SK-N-SH (cell line): ENCODE measurements at regions not wholly inside any gene's neighbourhood (a gene's known extent, or its start where the extent isn't known, plus 50 kb on each side); places are given as distances from the start of the nearest gene placed in this dataset.

Experiments
- CTCF ChIA-PET: fragments of 300-600, 350-600 bp; formaldehyde crosslinking; extraction: SDS; loops from one replicate; lab custom pipeline; 2021; lab: Yijun Ruan, JAX
- POLR2A ChIA-PET: fragments of 350-600 bp; sonication (Branson Sonifier 250); formaldehyde crosslinking; extraction: SDS; loops from one replicate; lab custom pipeline; 2020; ENCODE audit warnings: antibody characterized with exemption, inconsistent platforms; lab: Yijun Ruan, JAX
- DNase-seq: peaks from one replicate; pipeline ENCODE4 v3.0.0; 2012
- H2AFZ ChIP-seq: fragments of 200-600 bp; sonication (generic); 2 replicates; pipeline ENCODE4 v1.8.1; 2016; ENCODE audit warnings: antibody characterized with exemption, mild to moderate bottlenecking, low read depth
- H3F3A ChIP-seq: fragments of 200-600 bp; sonication (generic); replicated peaks from 2 replicates; pipeline ENCODE3; 2016; ENCODE audit warnings: antibody characterized with exemption, mild to moderate bottlenecking; ENCODE audit not compliant: insufficient read depth
- H3K27ac ChIP-seq, 2 experiments: fragments of 200-500 bp in 1 of 2; fragments of 200-600 bp in 1 of 2; sonication (Bioruptor generic) in 1 of 2; sonication (generic), shearing (Covaris generic) in 1 of 2; 2 replicates each; pipeline versions ENCODE4 v1.5.1 to v1.6.1; 2014 to 2016; ENCODE audit warnings: low read depth in 2 of 2, inconsistent platforms in 1 of 2, low read length in 1 of 2, mild to moderate bottlenecking in 1 of 2, mixed read lengths in 1 of 2
- H3K27me3 ChIP-seq: fragments of 200-600 bp; sonication (generic), shearing (Covaris generic); 2 replicates; pipeline ENCODE4 v1.6.1; 2016; ENCODE audit warnings: mixed run types; ENCODE audit not compliant: insufficient read depth
- H3K36me3 ChIP-seq, 2 experiments: fragments of 200-500 bp in 1 of 2; fragments of 200-600 bp in 1 of 2; sonication (Bioruptor generic) in 1 of 2; sonication (generic) in 1 of 2; replicated peaks in 1 of 2; 2 replicates each; pipeline versions ENCODE3 to v1.5.1; 2014 to 2016; ENCODE audit warnings: low read length in 1 of 2, mild to moderate bottlenecking in 1 of 2; ENCODE audit not compliant: insufficient read depth in 2 of 2, control insufficient read depth in 1 of 2
- H3K4me1 ChIP-seq, 2 experiments: fragments of 200-500 bp in 1 of 2; fragments of 200-600 bp in 1 of 2; sonication (Bioruptor generic) in 1 of 2; sonication (generic), shearing (Covaris generic) in 1 of 2; 2 replicates each; pipeline versions ENCODE4 v1.5.1 to v1.6.1; 2014 to 2016; ENCODE audit warnings: low read depth in 1 of 2, low read length in 1 of 2, mixed run types in 1 of 2; ENCODE audit not compliant: insufficient read depth in 2 of 2, control insufficient read depth in 1 of 2
- H3K4me2 ChIP-seq: fragments of 200-600 bp; sonication (generic), shearing (Covaris generic); 2 replicates; pipeline ENCODE4 v1.6.1; 2017; ENCODE audit warnings: mixed run types
- H3K4me3 ChIP-seq, 2 experiments: fragments of 200-500 bp in 1 of 2; fragments of 200-600 bp in 1 of 2; sonication (Bioruptor generic) in 1 of 2; sonication (generic), shearing (Covaris generic) in 1 of 2; 2 replicates each; pipeline versions ENCODE4 v1.5.1 to v1.8.1; 2014 to 2016; ENCODE audit warnings: low read depth in 2 of 2, inconsistent platforms in 1 of 2, low read length in 1 of 2, mild to moderate bottlenecking in 1 of 2, mixed read lengths in 1 of 2, moderate library complexity in 1 of 2
- H3K79me2 ChIP-seq: fragments of 200-600 bp; sonication (generic); 2 replicates; pipeline ENCODE4 v1.8.1; 2017; ENCODE audit warnings: mild to moderate bottlenecking; ENCODE audit not compliant: insufficient read depth
- H3K9ac ChIP-seq: fragments of 200-600 bp; sonication (generic); 2 replicates; pipeline ENCODE4 v1.6.1; 2017; ENCODE audit warnings: mixed run types
- H3K9me2 ChIP-seq: fragments of 200-600 bp; sonication (generic); 2 replicates; pipeline ENCODE4 v1.6.1; 2017; ENCODE audit warnings: mixed run types
- H3K9me3 ChIP-seq: fragments of 200-600 bp; sonication (generic); 2 replicates; pipeline ENCODE4 v1.6.1; 2017; ENCODE audit warnings: mixed run types, mild to moderate bottlenecking, moderate library complexity
- H4K20me1 ChIP-seq: fragments of 200-600 bp; sonication (generic); 2 replicates; pipeline ENCODE4 v1.6.1; 2017; ENCODE audit warnings: mild to moderate bottlenecking, mixed run types; ENCODE audit not compliant: insufficient read depth
- EP300 ChIP-seq, 2 experiments: IDR thresholded peaks; 2 replicates each; pipeline versions ENCODE4 v1.4.0 to v1.6.1; 2012; ENCODE audit warnings: borderline replicate concordance in 1 of 2, low read depth in 1 of 2, low read length in 1 of 2
- GABPA ChIP-seq: IDR thresholded peaks from 2 replicates; pipeline ENCODE4 v1.4.0; 2012; ENCODE audit warnings: low read depth, mild to moderate bottlenecking
- GATA2 ChIP-seq: sonication (generic); formaldehyde crosslinking; IDR thresholded peaks from 2 replicates; pipeline ENCODE4 v1.5.0; 2020; ENCODE audit warnings: mild to moderate bottlenecking, missing genetic modification reagents
- MEF2A ChIP-seq: IDR thresholded peaks from 2 replicates; pipeline ENCODE4 v1.4.0; 2012; ENCODE audit warnings: low read depth, borderline replicate concordance
- RCOR1 ChIP-seq: fragments of 150-350 bp; IDR thresholded peaks from 2 replicates; pipeline ENCODE4 v1.6.1; 2017; ENCODE audit warnings: antibody characterized with exemption, low read length
- SIN3A ChIP-seq: IDR thresholded peaks from 2 replicates; pipeline ENCODE4 v1.6.1; 2012; ENCODE audit warnings: low read depth, mild to moderate bottlenecking, low read length, moderate library complexity, borderline replicate concordance
- WGBS: methylation state at CpG from one replicate; pipeline ENCODE4 v1.1.6; 2017; ENCODE audit warnings: low lambda C conversion rate; 5-methylcytosine and 5-hydroxymethylcytosine counted together
- TF ChIP-seq, protein P1 (sequence below): IDR thresholded peaks from 2 replicates; pipeline ENCODE4 v1.4.0; 2012; ENCODE audit warnings: low read depth, borderline replicate concordance
- TF ChIP-seq, protein P2 (sequence below): IDR thresholded peaks from 2 replicates; pipeline ENCODE4 v1.6.1; 2012; ENCODE audit warnings: mild to moderate bottlenecking, low read depth, low read length, moderate library complexity
- TF ChIP-seq, protein P3 (sequence below): IDR thresholded peaks from 2 replicates; pipeline ENCODE4; 2012
- TF ChIP-seq, protein P4 (sequence below): IDR thresholded peaks from 2 replicates; pipeline ENCODE4 v1.4.0; 2012; ENCODE audit warnings: low read depth, borderline replicate concordance

DNA sequence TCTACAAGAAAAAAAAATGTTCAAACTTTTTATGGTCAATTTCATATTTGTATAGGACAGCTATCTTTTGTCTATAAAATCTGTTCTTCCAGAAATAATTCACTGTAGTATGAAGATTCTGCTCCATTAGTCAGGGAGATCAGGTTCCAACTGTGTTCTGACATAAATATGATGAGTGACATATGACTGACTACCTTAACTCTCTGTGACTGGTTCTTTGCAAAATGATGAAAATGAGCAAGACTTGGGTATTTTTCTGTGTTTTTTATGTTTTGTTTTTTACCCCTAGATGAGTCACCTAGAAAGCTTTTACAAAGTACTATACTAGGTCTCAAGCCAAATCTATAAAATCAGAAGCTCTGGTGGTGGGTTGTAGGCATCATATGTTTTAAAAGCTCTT is 229.6 kb downstream of the MMUT start:
- Histone ChIP-seq H3K27me3 (no peaks in the 10 kb centered on the region), H3K36me3 (no peaks in the 10 kb centered on the region), H3K9me3 (no peaks in the 10 kb centered on the region), H3K27ac (no peak overlapping the region), H3K9me2 (no peaks in the 10 kb centered on the region), H3K4me2 (no peak overlapping the region), H3K9ac (no peak overlapping the region), H3K4me1 (no peaks in the 10 kb centered on the region), H3K4me3 (no peak overlapping the region), H3F3A (no peaks in the 10 kb centered on the region), H4K20me1 (no peaks in the 10 kb centered on the region), H2AFZ (no peak overlapping the region), H3K79me2 (no peaks in the 10 kb centered on the region)
- no peak for DNase-seq
- TF ChIP-seq RCOR1: no peak
- TF ChIP-seq MEF2A: no peak
- TF ChIP-seq, protein P1, sequence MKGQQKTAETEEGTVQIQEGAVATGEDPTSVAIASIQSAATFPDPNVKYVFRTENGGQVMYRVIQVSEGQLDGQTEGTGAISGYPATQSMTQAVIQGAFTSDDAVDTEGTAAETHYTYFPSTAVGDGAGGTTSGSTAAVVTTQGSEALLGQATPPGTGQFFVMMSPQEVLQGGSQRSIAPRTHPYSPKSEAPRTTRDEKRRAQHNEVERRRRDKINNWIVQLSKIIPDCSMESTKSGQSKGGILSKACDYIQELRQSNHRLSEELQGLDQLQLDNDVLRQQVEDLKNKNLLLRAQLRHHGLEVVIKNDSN: no peak
- no peak for TF ChIP-seq GABPA
- TF ChIP-seq, protein P2, sequence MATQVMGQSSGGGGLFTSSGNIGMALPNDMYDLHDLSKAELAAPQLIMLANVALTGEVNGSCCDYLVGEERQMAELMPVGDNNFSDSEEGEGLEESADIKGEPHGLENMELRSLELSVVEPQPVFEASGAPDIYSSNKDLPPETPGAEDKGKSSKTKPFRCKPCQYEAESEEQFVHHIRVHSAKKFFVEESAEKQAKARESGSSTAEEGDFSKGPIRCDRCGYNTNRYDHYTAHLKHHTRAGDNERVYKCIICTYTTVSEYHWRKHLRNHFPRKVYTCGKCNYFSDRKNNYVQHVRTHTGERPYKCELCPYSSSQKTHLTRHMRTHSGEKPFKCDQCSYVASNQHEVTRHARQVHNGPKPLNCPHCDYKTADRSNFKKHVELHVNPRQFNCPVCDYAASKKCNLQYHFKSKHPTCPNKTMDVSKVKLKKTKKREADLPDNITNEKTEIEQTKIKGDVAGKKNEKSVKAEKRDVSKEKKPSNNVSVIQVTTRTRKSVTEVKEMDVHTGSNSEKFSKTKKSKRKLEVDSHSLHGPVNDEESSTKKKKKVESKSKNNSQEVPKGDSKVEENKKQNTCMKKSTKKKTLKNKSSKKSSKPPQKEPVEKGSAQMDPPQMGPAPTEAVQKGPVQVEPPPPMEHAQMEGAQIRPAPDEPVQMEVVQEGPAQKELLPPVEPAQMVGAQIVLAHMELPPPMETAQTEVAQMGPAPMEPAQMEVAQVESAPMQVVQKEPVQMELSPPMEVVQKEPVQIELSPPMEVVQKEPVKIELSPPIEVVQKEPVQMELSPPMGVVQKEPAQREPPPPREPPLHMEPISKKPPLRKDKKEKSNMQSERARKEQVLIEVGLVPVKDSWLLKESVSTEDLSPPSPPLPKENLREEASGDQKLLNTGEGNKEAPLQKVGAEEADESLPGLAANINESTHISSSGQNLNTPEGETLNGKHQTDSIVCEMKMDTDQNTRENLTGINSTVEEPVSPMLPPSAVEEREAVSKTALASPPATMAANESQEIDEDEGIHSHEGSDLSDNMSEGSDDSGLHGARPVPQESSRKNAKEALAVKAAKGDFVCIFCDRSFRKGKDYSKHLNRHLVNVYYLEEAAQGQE: no peak
- TF ChIP-seq EP300 (IDR thresholded peaks at IDR 0.05; ENCODE audit: borderline replicate concordance in 1 of 2, low read depth in 1 of 2, low read length in 1 of 2): no peak
- TF ChIP-seq, protein P3, sequence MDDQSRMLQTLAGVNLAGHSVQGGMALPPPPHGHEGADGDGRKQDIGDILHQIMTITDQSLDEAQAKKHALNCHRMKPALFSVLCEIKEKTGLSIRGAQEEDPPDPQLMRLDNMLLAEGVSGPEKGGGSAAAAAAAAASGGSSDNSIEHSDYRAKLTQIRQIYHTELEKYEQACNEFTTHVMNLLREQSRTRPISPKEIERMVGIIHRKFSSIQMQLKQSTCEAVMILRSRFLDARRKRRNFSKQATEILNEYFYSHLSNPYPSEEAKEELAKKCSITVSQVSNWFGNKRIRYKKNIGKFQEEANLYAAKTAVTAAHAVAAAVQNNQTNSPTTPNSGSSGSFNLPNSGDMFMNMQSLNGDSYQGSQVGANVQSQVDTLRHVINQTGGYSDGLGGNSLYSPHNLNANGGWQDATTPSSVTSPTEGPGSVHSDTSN: no peak
- TF ChIP-seq GATA2 (CRISPR knock-in tag): no peak
- TF ChIP-seq SIN3A: no peak
- TF ChIP-seq, protein P4, sequence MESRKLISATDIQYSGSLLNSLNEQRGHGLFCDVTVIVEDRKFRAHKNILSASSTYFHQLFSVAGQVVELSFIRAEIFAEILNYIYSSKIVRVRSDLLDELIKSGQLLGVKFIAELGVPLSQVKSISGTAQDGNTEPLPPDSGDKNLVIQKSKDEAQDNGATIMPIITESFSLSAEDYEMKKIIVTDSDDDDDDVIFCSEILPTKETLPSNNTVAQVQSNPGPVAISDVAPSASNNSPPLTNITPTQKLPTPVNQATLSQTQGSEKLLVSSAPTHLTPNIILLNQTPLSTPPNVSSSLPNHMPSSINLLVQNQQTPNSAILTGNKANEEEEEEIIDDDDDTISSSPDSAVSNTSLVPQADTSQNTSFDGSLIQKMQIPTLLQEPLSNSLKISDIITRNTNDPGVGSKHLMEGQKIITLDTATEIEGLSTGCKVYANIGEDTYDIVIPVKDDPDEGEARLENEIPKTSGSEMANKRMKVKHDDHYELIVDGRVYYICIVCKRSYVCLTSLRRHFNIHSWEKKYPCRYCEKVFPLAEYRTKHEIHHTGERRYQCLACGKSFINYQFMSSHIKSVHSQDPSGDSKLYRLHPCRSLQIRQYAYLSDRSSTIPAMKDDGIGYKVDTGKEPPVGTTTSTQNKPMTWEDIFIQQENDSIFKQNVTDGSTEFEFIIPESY: no peak
- CTCF ChIA-PET: no interaction called here
- POLR2A ChIA-PET: no interaction called here

DNA sequence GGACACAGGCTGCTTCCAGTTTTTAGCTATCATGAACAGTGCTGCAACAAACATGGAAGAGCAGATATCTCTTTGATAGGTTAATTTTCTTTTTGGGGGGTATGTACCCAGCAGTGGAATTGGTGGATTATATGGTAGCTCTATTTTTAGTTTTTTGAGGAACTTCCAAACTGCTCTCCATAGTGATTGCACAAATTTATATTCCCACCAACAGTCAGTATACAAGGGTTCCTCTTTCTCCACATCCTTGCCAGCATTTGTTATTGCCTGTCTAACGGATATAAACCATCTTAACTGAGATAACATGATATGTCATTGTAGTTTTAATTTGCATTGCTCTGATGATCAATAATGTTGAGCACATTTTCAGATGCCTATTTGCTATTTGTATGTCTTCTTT is 237.6 kb downstream of the MMUT start:
- H3K4me3 ChIP-seq: no peak overlapping the region
- TF ChIP-seq, protein P2: no peak
- no peak for TF ChIP-seq EP300 (IDR thresholded peaks at IDR 0.05; ENCODE audit: borderline replicate concordance in 1 of 2, low read depth in 1 of 2, low read length in 1 of 2)
- TF ChIP-seq, all 33 proteins: peak for 0
- no peaks in the 10 kb centered on the region for H4K20me1 ChIP-seq
- 10% methylated on average over 1 of the region's 1 CpG for WGBS
- no peaks in the 10 kb centered on the region for H3K4me1 ChIP-seq
- H3K27ac ChIP-seq: no peak overlapping the region
- no peaks in the 10 kb centered on the region for H3F3A ChIP-seq
- H3K36me3 ChIP-seq: no peaks in the 10 kb centered on the region
- no peaks in the 10 kb centered on the region for H3K27me3 ChIP-seq
- ChIA-PET POLR2A (no interaction called here), CTCF (no interaction called here)
- H3K79me2 ChIP-seq: no peaks in the 10 kb centered on the region
- DNase-seq: no peak
- no peak overlapping the region for H2AFZ ChIP-seq
- H3K9me3 ChIP-seq: no peaks in the 10 kb centered on the region
- no peaks in the 10 kb centered on the region; the same call in 1 of the 2 replicates for H3K9me2 ChIP-seq
- no peak overlapping the region for H3K4me2 ChIP-seq
- H3K9ac ChIP-seq: no peak overlapping the region
